Fibroblast of skin of scalp (primary cell): ENCODE measurements at regions not wholly inside any gene's neighbourhood (a gene's known extent, or its start where the extent isn't known, plus 50 kb on each side); places are given as distances from the start of the nearest gene placed in this dataset.
"Not testable (repeated sequence)": the region's sequence is repeated elsewhere in the genome, so short reads cannot be mapped to it uniquely, and the experiment has no call there.

Experiments
- DNase-seq: peaks from one replicate; pipeline ENCODE4 v3.0.0-alpha.2; 2013

- no peak for DNase-seq
Observed at GRCh38 chr14:54256156-54256555, 140.7 kb upstream of the CDKN3 start.

- no peak for DNase-seq
Observed at GRCh38 chr14:54257424-54257823, 139.4 kb upstream of the CDKN3 start.

GRCh38 chr14:54258382-54258781, 138.4 kb upstream of the CDKN3 start:
- DNase-seq = no peak

GRCh38 chr14:54259821-54260220, 137.0 kb upstream of the CDKN3 start:
- no peak for DNase-seq

GRCh38 chr14:54261283-54261682, 135.5 kb upstream of the CDKN3 start:
- DNase-seq = peak; percentile 7

GRCh38 chr14:54266616-54267015, 130.2 kb upstream of the CDKN3 start:
- DNase-seq = not testable (repeated sequence)

- DNase-seq = no peak
Observed at GRCh38 chr14:54267172-54267571, 129.6 kb upstream of the CDKN3 start.

- DNase-seq = no peak
Observed at GRCh38 chr14:54275997-54276725, 120.6 kb upstream of the CDKN3 start.

GRCh38 chr14:54278087-54278486, 118.7 kb upstream of the CDKN3 start:
- peak; percentile 6 for DNase-seq

- no peak for DNase-seq
Observed at GRCh38 chr14:54278665-54279295, 118.0 kb upstream of the CDKN3 start.

- no peak for DNase-seq
Observed at GRCh38 chr14:54282849-54283248, 114.0 kb upstream of the CDKN3 start.

GRCh38 chr14:54285030-54285429, 111.8 kb upstream of the CDKN3 start:
- DNase-seq = no peak

- peak; percentile 41 for DNase-seq
Observed at GRCh38 chr14:54291491-54292191, 105.2 kb upstream of the CDKN3 start.

GRCh38 chr14:54294802-54295201, 102.0 kb upstream of the CDKN3 start:
- DNase-seq = no peak

- no peak for DNase-seq
Observed at GRCh38 chr14:54299410-54300363, 97.1 kb upstream of the CDKN3 start.

GRCh38 chr14:54300881-54301280, 95.9 kb upstream of the CDKN3 start:
- DNase-seq = no peak

- no peak for DNase-seq
Observed at GRCh38 chr14:54301359-54301758, 95.4 kb upstream of the CDKN3 start.

- DNase-seq = no peak
Observed at GRCh38 chr14:54306806-54307205, 90.0 kb upstream of the CDKN3 start.

GRCh38 chr14:54309615-54310014, 87.2 kb upstream of the CDKN3 start:
- DNase-seq = no peak

- DNase-seq = no peak
Observed at GRCh38 chr14:54310151-54310850, 86.5 kb upstream of the CDKN3 start.

- no peak for DNase-seq
Observed at GRCh38 chr14:54310851-54311228, 86.0 kb upstream of the CDKN3 start.
